HK-2 (cell line): ENCODE measurements at regions not wholly inside any gene's neighbourhood (a gene's known extent, or its start where the extent isn't known, plus 50 kb on each side); places are given as distances from the start of the nearest gene placed in this dataset.

ENCODE experiments used
- DNase-seq: peaks from one replicate; pipeline ENCODE4 v3.0.0-alpha.2; 2018; ENCODE audit not compliant: unreplicated experiment

DNA sequence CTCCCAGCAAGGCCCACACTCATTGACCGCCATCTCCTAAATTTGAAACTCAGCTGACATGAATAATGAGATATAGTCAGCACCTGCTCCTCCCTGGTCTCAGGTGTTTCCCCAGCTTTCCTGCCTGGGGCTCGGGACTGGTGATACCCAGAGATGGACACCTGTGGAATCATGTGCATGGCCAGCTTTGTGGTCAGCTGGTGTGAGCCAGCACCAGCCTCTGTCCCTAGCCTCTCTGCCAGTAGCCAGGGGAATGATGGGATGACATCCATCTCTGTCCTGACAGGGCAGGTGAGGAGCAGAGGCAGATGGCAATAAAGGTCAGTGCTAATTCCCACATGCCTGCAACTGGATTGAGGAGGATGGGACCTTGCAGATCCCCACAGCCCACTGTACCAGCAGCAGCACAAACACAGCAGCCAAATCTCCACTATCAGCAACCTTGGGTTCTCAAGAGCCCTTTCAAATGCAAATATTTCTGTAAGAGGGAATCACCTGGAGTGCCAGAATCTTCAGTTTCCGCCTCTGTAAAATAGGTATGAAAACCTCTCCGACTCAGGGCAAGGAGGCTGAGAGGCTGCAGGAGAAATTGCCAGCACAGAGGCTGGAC lies 329.2 kb upstream of the ZMIZ1 start:
- no peak for DNase-seq

DNA sequence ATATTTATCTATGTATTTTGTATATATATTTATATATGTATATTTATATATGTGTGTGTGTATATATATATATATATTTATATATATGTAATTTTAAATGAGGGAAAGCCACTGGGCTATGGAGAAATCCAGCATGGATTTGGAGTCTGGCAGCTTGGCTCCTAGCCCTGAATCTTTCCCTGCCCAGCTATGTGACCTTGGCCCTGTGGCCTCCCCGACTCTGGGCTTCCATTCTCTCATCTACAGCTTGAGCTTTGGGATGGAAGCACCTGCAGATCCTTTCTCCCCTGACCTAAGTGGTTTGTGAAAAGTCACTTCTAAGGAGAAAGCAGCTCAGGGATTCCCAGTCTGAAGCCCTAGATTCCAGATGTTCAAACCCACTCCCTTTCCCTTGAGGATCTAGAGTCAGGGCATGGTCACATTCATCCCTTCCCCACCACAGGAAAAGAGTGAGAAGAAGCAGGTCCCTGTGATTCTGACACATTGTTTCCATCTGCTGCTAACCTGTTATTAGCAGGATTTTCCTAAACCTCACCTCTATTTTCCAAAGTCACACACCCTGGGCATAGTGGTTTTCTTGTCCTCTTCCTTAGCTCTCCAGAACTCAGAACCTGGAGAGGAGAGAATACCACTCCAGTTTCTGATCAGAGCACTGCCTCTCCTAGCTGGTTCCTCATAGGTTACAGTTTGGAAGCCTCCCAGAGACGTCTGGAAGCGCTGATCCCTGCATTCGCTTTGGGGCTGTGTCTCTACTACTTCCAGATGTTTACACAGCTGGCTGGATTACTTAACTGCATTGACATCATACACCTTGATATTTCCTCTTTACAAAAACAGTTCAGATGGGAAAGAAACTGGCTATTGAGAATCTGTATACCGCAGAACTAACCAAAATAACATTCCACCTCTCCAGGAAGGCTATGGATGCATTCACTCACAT lies 327.5 kb upstream of the ZMIZ1 start:
- no peak for DNase-seq

DNA sequence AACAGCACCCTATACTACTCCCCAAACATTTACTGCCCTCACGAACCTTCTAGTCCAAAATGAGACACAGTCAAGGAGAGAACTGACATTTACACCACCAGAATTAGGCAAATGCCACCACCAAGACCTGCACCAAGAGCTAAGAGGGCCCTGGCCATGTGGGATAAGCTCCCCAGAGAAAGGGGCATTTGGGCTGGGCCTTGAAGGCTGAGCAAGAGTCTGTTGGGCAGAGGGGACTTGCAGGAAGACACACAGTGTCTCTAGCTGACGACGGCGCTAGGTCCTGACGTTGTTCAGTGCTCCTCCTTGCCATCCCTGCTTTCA lies 326.4 kb upstream of the ZMIZ1 start:
- no peak for DNase-seq

DNA sequence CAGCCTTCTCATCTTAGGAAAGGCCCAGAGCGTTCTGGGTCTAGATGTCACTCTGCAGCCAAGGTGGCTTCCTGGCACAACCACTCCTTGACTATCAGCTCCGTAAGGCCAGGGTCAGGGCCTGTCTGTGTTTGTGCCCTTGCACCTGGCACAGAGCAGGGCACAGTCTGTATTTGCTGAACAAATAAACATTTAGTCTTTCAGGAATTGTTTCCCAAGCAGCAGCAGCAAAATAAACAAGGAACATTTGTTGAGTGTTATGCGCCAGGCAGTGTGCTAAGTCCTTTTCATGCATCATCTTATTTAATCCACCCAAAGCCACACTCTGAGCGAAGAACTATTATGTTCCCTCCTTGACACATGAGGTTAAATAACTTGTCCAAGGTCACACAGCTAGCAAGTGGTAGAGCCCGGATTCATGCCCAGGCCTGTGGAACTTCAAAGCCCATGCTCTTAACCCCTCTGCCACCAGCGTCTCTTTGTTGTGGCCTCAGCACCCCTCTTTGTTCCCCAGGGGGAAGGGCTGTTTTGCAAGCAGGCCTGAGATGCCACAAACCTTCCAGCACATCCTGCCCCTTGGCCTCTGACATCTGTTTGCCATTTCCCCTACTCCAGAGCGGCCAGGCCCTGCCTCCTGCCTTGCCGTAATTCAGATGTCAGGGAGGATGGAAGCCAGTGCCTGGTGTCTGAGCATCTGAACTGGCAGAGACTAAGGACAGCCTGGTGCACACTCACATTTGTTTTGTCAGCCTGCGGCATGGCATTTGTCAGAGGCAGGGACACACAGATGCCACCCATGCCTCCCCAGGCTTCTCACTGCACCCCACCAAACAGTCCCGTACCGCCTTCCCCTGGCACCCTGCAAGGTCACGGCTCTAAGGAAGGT lies 325.8 kb upstream of the ZMIZ1 start:
- no peak for DNase-seq

DNA sequence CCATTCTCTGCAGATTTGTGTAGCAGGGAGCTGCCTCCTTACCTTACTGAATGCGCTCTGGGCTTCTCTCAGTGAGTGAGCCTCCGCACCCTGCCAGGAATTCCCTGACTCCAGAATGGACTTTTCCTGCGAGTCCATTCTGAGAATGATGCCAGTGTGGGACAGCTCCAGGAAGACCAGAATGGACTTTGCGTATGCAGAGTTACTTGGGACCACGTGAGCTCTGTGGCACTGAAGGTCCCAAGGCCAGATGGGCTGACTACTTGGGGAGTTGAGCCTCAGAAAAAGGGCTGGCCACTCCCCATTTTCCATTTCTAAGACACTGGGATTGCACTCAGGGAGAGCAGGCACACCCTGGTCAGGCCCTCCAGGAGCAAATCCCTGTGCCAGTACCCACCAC lies 324.7 kb upstream of the ZMIZ1 start:
- DNase-seq, result no peak

DNA sequence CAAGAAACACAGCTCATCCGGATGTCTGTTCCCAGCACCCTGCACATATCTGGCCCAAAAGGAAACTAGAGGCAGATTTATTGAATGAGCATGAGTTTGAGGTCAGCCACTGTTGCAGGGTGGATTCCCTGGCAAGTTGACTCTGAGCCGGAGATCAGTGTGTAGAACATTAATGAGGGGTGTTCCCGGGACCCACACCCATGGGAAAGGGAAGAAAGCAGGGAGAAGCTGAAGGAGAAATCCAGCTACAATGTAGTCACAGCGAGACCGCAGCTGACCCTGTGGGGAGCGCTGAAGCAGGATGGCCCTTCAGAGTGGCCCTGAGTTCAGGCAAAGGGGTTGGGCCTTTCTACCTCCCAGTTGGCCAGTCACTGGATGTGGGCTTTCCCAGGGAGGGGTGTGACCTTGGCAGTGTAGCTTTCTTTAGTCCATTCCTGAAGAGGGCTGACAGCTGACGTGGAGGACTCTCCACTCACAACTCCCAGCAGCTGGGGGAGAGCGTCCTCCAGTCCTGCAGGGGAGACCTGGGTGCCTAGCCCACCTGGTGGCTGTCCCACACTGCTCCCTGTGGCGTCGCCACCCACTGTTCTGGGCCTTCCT lies 324.2 kb upstream of the ZMIZ1 start:
- no peak for DNase-seq

DNA sequence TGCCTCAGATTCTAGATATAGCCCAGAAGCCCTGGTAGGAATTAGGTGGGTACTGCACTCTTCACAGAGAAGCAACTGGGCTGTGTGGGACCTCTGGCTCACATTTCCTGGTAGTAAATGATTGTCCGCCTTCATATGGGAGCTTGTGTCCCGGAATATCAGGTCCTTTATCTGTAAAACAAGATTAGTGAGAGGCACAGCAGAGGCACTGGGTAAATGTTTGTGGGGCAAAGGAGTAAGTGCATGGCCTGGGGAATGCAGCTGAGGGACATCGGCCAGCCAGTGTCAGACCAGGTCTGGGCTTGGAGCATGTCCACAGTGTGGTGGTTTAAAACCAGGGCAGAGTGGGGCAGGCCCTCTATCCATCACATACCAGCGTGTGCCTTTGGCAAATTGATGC lies 323.3 kb upstream of the ZMIZ1 start:
- no peak for DNase-seq

DNA sequence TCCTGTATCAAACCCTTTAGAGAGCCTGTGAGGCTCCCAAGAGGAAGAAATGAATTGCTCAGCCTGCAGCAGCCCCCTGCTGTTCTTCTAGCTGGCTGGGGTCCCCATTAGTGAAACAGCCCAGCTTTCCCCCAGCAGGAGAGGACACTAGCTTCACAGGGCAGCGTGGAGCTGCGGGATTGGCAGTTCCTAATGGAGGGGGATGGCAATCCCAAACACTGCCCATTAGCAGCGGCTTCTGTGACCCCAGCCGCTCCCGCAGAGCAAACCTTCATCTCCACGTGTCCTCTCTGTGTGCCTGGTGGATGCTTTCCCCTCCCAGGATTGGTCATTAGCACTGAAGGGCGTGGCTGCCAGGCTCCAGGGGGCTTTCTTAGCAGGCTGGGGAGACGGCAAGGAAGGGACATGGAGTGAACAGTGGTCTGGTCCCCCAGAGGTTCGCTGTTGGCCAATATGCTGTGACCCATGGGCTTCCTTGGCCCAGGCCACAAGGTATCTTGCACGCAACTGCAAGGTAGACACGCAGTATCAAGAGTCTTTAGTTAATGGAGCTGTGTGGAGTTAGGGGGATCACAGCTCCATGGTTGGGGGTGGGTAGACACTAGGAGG lies 322.5 kb upstream of the ZMIZ1 start:
- DNase-seq, result no peak

DNA sequence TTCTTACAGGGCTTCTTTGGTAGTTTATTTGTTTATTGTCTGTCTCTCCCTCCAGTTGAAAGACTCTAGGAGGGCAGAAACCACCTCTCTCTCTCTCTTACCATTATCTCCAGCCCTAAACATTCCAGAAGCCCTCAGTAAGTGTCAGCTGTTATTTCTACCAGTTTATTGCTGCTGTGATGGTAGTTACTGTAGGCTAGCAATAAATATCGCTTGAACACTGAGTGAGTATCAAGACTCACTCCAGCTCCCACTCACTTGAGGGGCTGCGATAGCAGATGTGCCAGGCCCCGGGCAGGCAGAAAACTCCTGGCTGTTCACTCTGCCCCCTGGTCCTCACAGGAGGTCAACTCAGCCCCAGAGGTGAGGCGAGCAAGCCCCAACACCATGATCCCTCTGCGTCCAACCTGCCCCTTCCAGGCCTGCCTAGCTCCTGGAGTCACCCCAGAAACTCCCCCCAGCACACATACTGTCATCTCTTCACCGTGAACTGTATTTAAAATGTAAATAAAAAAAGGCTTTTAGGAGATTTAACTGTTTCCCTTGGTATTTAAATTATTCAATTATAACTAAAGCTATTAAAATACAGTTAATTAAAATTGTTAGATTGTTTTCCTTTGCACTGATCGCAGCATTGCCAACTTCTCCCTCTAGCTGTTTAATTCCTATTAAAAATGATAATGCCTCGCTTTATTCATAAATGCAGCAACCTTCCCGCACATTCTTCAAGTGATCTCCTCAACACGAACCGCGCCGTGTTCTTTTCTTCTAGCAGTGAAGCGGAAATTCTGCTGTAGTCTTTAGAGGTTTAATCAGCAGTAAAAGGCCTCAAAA lies 321.1 kb upstream of the ZMIZ1 start:
- no peak for DNase-seq

DNA sequence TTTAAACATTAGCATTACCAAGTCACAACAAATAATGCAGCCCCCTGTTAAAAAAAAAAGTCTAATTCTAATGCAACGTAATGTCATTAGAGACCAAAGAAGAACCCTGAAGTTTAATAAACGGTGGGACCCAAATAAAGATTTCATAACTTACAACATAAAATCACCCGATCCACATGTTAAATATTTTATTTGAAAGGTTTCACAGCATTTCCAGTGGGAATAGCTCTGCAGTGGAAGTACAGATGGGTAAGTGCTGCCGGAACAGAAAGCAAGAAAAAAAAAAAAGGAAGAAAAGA lies 320.6 kb upstream of the ZMIZ1 start:
- no peak for DNase-seq

DNA sequence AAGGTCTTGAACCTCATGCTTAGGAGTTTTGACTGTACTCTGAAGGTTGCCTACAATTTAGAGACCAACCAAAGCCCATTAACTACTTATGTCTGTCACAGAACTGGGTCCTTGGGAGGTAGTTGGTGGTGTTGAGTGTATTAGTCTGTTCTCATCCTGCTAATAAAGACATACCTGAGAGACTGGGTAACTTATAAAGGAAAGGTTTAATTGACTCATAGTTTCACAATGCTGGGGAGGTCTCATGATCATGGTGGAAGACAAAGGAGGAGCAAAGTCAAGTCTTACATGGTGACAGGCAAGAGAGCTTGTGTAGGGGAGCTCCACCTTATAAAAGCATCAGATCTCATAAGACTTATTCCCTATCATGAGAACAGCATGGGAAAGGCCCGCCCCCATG lies 319.6 kb upstream of the ZMIZ1 start:
- DNase-seq, result no peak

DNA sequence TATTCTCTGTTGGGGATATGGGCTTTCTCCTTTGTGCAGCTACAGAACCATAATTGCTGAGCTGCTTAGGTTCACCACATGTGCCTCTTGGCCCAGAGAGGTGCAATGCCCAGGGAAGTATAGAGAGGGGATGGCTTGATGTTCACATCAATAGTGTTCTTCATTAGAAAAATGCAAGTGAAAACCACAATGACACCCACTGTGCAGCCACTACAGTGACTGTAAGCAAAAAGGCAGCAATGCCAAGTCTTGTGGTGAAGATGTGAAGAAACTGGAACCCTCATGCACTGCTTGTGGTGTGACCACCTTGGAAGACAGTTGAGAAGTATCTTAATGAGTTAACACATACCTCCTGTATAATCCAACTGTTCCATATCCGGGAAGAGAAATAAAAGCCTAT lies 318.9 kb upstream of the ZMIZ1 start:
- no peak for DNase-seq

DNA sequence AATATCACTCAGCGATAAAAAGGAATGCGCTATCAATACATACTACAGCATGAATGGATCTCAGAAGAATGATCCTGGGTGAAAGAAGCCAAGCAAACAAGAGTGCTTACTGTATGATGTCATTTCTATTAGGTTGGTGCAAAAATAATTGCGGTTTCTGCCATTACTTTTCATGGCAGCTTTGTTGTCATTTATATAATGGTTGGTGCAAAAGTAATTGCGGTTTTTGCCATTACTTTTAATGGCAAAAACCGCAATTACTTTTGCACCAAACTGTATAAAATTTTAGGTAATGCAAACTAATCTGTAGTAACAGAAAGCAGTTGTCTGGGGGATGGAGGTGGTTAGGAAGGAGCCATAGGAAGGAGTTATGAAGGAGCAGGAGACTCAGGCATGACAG lies 318.3 kb upstream of the ZMIZ1 start:
- DNase-seq, result no peak

DNA sequence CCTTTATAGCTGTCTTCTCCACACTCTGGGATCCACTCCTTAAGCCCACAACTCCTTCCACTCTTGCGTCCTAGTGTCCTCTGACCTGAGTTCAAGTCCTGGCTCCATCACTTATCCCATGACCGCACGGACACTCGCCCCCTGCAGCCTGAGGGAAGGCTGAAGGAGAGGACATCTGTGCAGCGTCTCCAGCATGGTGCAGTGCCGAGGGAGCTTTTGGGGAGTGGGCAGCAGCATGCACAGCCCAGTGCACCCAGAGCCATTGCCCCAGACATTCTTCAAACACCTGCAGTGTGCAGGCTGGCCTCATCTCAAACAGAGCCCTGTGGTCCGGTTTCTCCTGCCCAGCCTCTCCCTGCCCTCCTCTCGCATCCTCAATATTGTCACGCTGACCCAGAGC lies 317.1 kb upstream of the ZMIZ1 start:
- DNase-seq, result no peak

DNA sequence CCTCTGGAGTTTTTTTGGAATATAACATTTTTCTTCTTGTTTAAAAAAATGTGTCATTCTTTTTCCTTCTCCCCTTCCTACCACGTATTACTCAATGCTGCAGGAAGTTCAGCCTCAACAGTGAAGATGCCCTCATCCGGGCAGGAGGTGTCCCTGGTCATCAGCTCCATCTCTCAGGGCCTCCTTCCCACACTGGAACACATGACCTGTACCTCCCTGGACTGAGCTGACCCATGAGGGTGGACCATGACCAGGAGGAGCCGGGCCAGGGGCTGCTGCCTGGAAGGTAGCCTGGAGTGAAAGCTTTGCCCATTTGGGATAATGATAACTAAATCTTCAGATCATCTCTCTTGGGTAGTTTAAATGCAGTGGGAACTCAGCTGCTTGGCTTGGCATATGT lies 316.5 kb upstream of the ZMIZ1 start:
- no peak for DNase-seq

DNA sequence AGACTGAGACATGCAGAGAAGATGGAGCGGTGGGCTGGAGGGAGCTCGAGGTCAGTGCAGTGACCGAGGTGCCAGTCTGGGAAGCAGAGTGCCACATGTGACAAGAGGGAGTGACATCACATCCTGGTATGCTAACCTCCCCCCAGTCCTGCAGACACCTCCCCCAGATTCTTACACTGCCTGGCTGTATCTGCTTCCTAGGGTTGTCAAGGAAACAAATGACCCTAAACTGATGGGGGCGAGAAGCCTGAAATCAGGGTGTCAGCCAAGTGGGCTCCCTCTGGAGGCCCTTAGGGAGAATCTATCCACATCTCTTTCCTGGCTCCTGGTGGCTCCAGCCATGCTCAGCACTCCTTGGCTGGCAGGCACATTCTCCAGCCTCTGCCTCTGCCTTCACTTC lies 316.1 kb upstream of the ZMIZ1 start:
- DNase-seq, result no peak

DNA sequence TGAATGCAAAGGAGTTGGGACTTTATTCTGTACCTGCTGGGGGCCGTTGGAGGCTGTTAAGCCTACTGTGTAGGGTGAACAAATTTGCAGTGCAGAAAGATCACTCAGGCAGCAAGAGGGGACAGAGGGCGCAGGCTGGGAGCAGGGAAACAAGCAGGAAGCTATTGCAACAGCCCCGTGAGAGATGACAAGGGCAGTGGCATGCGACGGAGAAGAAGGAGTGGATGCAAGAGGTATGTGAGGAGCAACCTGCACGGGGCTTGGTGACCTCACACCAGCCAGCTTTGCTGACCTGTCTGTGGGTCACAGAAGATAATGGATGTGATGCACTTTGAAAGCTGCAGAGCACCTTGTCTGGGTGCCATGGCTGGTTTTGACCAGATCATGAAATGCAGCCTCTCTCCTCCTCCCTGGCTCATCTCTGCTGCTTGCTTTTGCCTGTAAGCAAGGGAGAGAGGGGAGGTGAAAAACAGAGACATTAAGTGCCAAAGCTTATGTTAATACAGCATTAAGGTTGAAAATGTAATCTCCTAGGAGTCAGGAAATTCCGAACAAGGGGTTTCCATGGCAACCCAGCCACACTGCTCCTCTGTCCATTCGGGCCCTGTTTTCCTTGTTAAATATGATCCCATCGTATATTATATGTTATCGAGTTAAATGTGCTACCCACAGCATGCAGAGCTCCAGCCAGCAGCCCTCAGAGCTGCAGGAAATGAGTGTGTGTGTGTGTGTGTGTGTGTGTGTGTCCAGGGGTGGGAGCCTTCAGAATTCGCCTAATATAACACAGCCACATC lies 314.3 kb upstream of the ZMIZ1 start:
- no peak for DNase-seq

DNA sequence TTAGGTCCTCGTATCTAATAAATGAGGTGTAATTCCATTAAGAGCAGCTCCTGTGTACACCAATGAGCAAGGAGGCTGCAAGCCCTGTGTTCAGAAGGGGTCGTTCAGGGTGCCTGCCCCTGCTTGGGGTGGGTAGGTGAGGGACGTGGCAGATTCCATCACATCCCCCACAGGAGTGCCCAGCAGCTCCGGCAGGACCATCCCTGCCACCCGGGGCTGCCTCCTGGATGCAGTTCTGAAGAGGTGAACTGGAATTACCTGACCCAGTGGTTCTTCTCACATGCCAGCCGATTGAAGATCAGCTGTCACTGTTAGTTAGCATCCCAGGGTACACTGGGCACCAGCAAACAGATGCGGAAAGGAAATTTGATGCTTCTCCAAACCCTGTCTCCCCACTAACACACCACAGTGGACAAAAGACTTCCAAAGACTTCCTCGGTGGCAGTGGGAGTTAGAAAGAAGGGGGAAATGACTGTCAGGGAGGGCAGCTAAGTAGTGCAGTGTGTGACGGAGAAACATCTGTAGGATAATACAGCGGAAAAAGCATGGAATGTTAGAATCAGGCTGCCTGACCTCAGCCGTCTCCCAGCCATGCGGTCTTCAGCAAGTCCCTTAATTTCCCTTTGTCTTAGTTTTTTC lies 313.6 kb upstream of the ZMIZ1 start:
- no peak for DNase-seq

DNA sequence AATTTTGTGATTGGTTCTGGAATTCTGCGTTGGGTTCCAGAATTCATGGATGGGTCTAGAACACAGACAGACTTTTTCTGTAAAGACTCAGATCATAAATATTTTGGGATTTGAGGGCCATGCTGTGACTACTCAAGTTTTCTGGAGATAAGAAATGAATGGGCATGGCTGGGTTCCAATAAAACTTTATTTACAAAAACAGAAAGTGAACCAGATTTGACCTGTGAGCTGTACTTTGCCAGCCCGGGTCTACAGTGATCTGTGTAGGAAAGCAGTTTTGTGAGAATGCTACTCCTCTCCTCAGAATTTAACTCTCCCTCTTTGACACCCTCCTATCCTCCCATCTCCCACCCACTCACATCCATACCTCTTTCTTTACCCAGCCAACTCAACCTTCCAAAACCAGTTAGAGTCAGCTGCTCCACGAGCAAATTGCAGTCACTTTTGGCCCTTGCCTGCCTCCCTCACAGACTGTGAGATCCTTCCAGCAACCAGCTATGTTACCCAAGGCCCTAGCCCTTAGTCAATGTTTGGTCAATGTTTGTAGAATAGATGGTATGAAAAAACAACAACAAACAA lies 312.8 kb upstream of the ZMIZ1 start:
- no peak for DNase-seq
